HG02981 (cell line): ENCODE measurements at regions not wholly inside any gene's neighbourhood (a gene's known extent, or its start where the extent isn't known, plus 50 kb on each side); places are given as distances from the start of the nearest gene placed in this dataset.

Experiments used
- ATAC-seq: cut with Tn5 transposase; IDR thresholded peaks from one replicate; pipeline ENCODE4 v1.9.1; 2021; ENCODE audit warnings: mild to moderate bottlenecking, moderate library complexity; ENCODE audit not compliant: unreplicated experiment

GRCh38 chr3:17964108-17964507 lies 221.7 kb upstream of the TBC1D5 start:
- no peak for ATAC-seq

DNA sequence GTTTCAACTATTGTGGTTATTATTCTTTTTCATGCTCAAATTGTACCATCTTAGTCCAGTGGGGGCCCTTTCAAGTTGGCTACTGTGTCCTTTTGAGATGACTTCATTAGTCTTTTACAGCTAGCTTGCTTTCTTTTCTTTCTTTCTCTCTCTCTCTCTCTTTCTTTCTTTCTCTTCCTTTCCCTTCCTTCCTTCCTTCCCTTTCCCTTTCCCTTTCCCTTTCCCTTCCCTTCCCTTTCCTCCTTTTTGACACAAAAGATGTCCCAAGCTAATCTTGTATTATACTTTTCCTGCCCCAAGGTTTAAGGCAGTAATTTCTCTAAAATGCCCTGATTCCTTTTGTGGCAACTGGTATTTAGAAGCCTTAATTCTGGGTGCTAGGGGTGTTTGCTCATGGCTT lies 213.0 kb upstream of the TBC1D5 start:
- no peak for ATAC-seq

- ATAC-seq, result no peak
Observed at GRCh38 chr3:17954801-17955200, 212.4 kb upstream of the TBC1D5 start.

GRCh38 chr3:17951241-17951640 lies 208.8 kb upstream of the TBC1D5 start:
- no peak for ATAC-seq

GRCh38 chr3:17949101-17949500 lies 206.7 kb upstream of the TBC1D5 start:
- ATAC-seq, result no peak

DNA sequence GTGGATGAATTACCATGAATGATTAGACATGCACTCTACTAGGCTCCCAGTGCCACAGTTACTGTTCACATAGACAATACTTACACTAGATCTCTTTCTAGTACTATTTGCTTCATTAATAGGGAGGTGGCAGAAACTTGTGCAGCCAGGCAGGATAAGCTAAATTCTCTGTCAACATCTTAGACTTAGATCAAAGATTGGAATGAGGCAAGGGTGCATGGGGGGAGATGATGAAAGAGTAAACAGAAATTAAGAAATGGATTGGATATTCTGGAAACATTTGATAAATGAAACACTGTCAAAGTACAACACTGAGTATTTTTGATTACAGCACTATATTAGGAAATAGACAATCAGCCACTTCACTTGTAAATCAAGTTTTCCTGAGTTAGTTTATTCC lies 205.4 kb upstream of the TBC1D5 start:
- no peak for ATAC-seq

GRCh38 chr3:17946619-17947018 lies 204.2 kb upstream of the TBC1D5 start:
- no peak for ATAC-seq

GRCh38 chr3:17945799-17946399 lies 203.5 kb upstream of the TBC1D5 start:
- no peak for ATAC-seq

- ATAC-seq, result no peak
Observed at GRCh38 chr3:17945018-17945798, 202.8 kb upstream of the TBC1D5 start.

- no peak for ATAC-seq
Observed at GRCh38 chr3:17942856-17943255, 200.4 kb upstream of the TBC1D5 start.

GRCh38 chr3:17941766-17942165 lies 199.3 kb upstream of the TBC1D5 start:
- no peak for ATAC-seq

GRCh38 chr3:17941152-17941551 lies 198.7 kb upstream of the TBC1D5 start:
- ATAC-seq, result no peak

DNA sequence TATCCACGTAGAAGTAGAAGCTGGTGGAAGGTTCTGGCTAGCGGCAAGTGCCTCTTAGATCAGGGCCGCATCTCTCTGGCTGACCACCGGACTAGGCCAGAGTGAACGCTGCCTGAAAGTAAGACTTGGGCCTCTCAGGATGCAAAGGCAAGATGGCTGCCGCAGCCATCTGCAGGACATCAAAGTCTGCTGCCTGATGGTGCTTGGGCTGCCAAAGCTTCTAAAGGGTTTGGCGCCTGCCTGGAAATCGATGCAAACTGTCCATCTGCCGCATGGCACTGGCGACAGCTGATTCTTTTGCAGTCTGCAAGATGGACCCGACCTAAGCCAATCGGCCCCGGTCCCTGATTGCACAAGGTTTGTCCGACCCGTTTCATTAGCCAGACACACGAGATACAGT lies 196.7 kb upstream of the TBC1D5 start:
- ATAC-seq, result no peak

DNA sequence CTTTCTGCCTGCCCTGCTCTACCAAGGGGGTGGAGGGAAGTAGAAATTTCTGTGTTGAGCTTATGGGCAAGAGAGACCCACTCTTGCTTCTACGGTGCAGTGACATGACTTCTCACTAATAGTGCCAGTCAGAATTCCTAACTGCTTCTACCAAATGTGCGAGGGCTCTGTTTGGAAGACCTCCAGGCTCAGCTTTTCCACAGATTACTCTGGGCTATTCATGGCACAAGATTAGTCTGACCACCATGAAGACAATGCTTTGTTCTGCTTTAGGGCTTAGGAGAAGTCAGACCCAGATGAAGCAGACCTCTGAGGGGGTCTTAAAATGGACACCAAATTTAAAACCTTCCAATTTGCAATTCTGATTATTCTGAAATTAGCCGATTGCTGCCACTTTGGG lies 195.9 kb upstream of the TBC1D5 start:
- no peak for ATAC-seq

DNA sequence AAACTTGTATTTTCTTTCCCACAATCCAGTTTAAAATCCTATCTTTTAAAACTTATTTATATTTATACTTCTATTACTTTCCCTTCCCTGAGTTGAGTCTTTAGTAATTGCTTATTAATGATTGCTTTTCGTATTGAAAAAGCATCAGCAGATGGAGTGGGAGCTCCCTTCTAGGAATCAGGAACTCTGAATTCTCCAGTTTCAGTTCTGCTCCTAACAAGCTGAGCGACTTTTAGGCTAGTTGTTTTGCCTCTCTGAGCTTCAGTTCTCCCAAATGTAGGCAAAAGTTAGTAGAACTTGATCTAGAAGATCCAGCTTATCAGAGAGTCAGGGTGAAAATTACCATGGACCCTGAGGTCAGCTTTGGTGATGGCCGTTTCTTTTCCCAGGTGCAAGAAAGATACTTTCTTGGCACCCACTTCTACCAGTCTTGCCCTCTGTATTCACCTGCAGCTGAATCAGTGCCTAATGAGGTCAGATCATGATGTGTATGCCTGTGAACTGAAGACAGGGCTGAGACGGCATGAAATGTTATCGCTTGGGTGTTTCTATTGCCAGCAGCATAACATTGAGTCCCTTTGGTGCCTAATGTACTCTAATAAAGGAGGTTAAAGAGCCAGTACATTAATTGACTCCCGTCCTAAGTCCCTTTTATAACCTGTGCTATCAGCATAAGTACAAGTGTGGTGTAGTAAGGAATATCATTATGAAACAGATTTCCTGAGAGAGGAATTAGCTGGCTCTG lies 194.5 kb upstream of the TBC1D5 start:
- no peak for ATAC-seq

DNA sequence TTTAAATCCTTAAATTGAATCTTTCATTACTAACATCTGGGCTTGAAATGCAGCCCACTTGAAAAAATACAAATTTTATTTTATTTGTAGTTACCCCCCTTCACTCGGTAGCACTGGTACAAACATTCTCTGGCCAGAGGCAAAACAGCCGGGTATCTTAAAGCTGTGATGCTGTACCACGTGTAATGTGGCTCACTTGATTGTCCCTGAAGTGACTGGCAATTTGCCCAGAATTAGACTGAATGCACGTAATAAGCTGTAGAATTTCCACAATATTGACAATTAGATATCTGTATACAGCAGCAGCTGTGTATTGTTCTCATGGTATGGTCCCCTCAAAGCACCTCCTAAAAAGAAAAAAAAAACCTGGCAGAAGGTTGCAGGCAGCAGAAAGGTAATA lies 192.8 kb upstream of the TBC1D5 start:
- ATAC-seq, result no peak

- no peak for ATAC-seq
Observed at GRCh38 chr3:17932136-17932771, 189.8 kb upstream of the TBC1D5 start.

GRCh38 chr3:17931131-17931530 lies 188.7 kb upstream of the TBC1D5 start:
- ATAC-seq, result no peak

DNA sequence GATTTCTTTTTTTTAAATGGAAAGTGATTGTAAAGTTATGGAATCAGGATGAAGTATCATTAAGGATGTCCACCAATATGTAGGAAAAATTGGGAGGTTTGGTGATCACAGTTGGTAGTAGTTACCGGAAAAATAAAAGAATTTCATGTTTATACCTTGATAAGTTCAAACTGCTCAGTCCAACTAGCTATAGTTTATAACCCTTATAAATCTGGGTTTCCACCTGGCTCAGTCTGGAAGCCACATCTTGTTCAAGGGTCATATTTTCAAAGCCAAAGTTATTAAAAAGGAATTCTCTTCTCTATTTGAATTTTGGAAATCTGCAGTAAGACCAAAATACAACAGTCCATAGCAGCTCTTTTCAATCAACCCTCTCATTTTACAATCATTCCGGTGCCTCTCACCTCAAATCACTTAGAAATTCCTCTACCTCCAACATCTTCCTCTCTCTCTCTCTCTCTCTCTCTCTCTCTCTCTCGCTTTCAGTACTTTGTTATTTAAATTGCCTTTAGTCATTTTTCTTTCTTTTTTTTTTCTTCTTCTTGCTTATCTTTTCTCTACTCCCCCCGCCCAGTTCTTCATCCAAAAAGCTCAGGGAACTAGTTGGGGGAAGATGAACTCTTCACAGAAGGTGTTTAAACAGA lies 186.2 kb upstream of the TBC1D5 start:
- ATAC-seq, result no peak

- ATAC-seq, result no peak
Observed at GRCh38 chr3:17927036-17927435, 184.6 kb upstream of the TBC1D5 start.

DNA sequence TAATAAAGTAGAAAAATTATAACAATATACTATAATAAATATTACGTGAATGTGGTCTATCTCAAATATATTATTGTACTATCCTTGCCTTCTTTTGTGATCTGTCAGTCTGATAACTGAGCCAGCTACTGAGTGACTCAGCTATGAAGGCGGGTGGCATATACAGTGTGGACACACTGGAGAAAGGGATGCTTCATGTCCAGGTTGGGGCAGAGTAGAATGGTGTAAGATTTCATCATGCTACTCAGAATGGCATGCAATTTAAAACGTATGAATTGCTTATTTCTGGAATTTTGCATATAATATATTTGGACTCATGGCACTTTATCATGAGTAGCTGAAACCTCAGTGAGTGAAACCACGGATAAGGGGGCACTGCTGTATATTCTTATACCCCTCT lies 172.9 kb upstream of the TBC1D5 start:
- no peak for ATAC-seq
